SU-DHL-6 (cell line): ENCODE measurements at regions not wholly inside any gene's neighbourhood (a gene's known extent, or its start where the extent isn't known, plus 50 kb on each side); places are given as distances from the start of the nearest gene placed in this dataset.

Experiments used
- H2AFZ ChIP-seq: fragments of 200-600 bp; sonication (generic); 2 replicates; pipeline ENCODE4 v1.6.1; 2014; ENCODE audit warnings: low read depth, mild to moderate bottlenecking, moderate library complexity, mixed read lengths, antibody characterized with exemption, low read length; ENCODE audit not compliant: severe bottlenecking
- H3F3A ChIP-seq: fragments of 200-600 bp; shearing (Covaris generic); 2 replicates; pipeline ENCODE4 v1.6.0; 2016; ENCODE audit warnings: antibody characterized with exemption, mild to moderate bottlenecking; ENCODE audit not compliant: insufficient read depth
- H3K27ac ChIP-seq: fragments of 200-600 bp; sonication (generic); 2 replicates; pipeline ENCODE4 v1.5.1; 2016; ENCODE audit warnings: low read depth, mild to moderate bottlenecking, low read length, moderate library complexity, mixed read lengths
- H3K27me3 ChIP-seq: fragments of 200-600 bp; sonication (generic), shearing (Covaris generic); 2 replicates; pipeline ENCODE4 v1.6.0; 2014; ENCODE audit warnings: mild to moderate bottlenecking, low read length
- H3K36me3 ChIP-seq: fragments of 200-600 bp; sonication (generic); 2 replicates; pipeline ENCODE4 v1.6.1; 2014; ENCODE audit warnings: mild to moderate bottlenecking, low read length, mixed read lengths
- H3K4me2 ChIP-seq: fragments of 300-600, 200-600 bp; shearing (Covaris generic), sonication (generic); 2 replicates; pipeline ENCODE4 v1.6.0; 2014; ENCODE audit warnings: low read length, low read depth, mild to moderate bottlenecking; ENCODE audit not compliant: poor library complexity, severe bottlenecking
- H3K4me3 ChIP-seq: fragments of 200-600 bp; sonication (generic); 2 replicates; pipeline ENCODE4 v1.5.1; 2014; ENCODE audit warnings: antibody characterized with exemption, low read length, mild to moderate bottlenecking, mixed read lengths; ENCODE audit not compliant: insufficient read depth, poor library complexity, severe bottlenecking
- H3K79me2 ChIP-seq: fragments of 200-600 bp; sonication (generic); 2 replicates; pipeline ENCODE4 v1.6.1; 2014; ENCODE audit warnings: mild to moderate bottlenecking, low read length, moderate library complexity; ENCODE audit not compliant: insufficient read depth
- H3K9ac ChIP-seq: fragments of 200-600 bp; sonication (generic); 2 replicates; pipeline ENCODE4 v1.7.0; 2014; ENCODE audit warnings: mild to moderate bottlenecking, low read length
- H3K9me2 ChIP-seq: fragments of 200-600 bp; sonication (generic); replicated peaks from 2 replicates; pipeline ENCODE4 v1.6.1; 2014; ENCODE audit warnings: low read length; ENCODE audit not compliant: insufficient read depth
- H3K9me3 ChIP-seq: fragments of 200-600 bp; sonication (generic); 2 replicates; pipeline ENCODE4 v1.6.1; 2014; ENCODE audit warnings: low read length, mixed read lengths; ENCODE audit not compliant: insufficient read depth
- H4K20me1 ChIP-seq: fragments of 200-600 bp; sonication (generic); 2 replicates; pipeline ENCODE4 v1.6.1; 2014; ENCODE audit warnings: low read depth, mild to moderate bottlenecking, antibody characterized with exemption, low read length, moderate library complexity, mixed read lengths
- CTCF ChIP-seq: fragments of 200-600 bp; sonication (generic); IDR thresholded peaks from one replicate; pipeline ENCODE4 v1.5.1; 2017; ENCODE audit warnings: antibody characterized with exemption, mild to moderate bottlenecking, low read length, moderate library complexity; ENCODE audit not compliant: insufficient read depth, poor library complexity, severe bottlenecking
- EZH2phosphoT487 ChIP-seq: fragments of 200-600 bp; sonication (generic), shearing (Covaris generic); conservative IDR thresholded peaks from 2 replicates; pipeline ENCODE4 v1.6.1; 2018; ENCODE audit warnings: mild to moderate bottlenecking, antibody characterized with exemption, low read length, moderate library complexity, mixed read lengths

GRCh38 chr4:170723171-170723570 is 633.4 kb upstream of the AADAT start:
- no peaks in the 10 kb centered on the region for H4K20me1 ChIP-seq
- TF ChIP-seq EZH2phosphoT487 = no peak
- no peak for TF ChIP-seq CTCF

DNA sequence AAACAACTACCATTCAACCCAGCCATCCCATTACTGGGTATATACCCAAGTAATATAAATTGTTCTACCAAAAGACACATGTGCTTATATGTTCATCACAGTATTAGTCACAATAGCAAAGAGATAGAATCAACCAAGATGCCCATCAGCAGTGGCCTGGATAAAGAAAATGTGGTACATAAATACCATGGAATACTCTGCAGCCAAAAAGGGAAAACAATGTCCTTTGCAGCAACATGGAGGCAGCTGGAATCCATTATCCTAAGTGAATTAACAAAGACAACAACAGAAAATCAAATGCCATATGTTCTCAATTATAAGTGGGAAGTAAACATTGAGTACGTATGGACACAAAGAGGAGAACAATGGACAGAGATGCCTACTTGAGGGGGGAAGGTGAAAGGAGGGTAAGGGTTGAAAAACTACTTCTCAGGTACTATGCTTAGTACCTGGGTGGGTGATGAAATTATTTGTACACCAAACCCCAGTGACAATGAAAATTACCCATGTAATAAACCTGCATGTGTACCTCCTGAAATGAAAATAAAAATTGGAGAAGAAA is 632.1 kb upstream of the AADAT start:
- no peak overlapping the region for H2AFZ ChIP-seq
- no peaks in the 10 kb centered on the region for H3K79me2 ChIP-seq
- no peak overlapping the region for H3K4me3 ChIP-seq
- TF ChIP-seq CTCF = no peak
- TF ChIP-seq EZH2phosphoT487 = no peak
- no peaks in the 10 kb centered on the region for H3K9me2 ChIP-seq
- H3K9me3 ChIP-seq = no peaks in the 10 kb centered on the region
- no peak overlapping the region for H3K27ac ChIP-seq
- no peaks in the 10 kb centered on the region for H3K36me3 ChIP-seq
- no peaks in the 10 kb centered on the region for H3F3A ChIP-seq
- no peaks in the 10 kb centered on the region for H4K20me1 ChIP-seq
- no peaks in the 10 kb centered on the region for H3K27me3 ChIP-seq
- H3K4me2 ChIP-seq = no peak overlapping the region
- H3K9ac ChIP-seq = no peak overlapping the region

More at GRCh38 chr4:170723171-170723570, 633.4 kb upstream of the AADAT start:
- no peak overlapping the region for H3K4me2 ChIP-seq
- no peak overlapping the region for H3K4me3 ChIP-seq
- H3K27ac ChIP-seq = no peak overlapping the region
- H3K79me2 ChIP-seq = no peaks in the 10 kb centered on the region
- H2AFZ ChIP-seq = no peak overlapping the region
- H3K9me3 ChIP-seq = no peaks in the 10 kb centered on the region
- H3K27me3 ChIP-seq = no peaks in the 10 kb centered on the region
- H3F3A ChIP-seq = no peaks in the 10 kb centered on the region
- no peaks in the 10 kb centered on the region for H3K36me3 ChIP-seq
- no peaks in the 10 kb centered on the region for H3K9me2 ChIP-seq
- H3K9ac ChIP-seq = no peak overlapping the region

GRCh38 chr4:170716868-170717267 is 627.1 kb upstream of the AADAT start:
- Histone ChIP-seq H3K36me3 (no peaks in the 10 kb centered on the region), H3K9me3 (no peaks in the 10 kb centered on the region), H3K9me2 (no peaks in the 10 kb centered on the region), H2AFZ (no peak overlapping the region), H3K27me3 (no peaks in the 10 kb centered on the region), H3K79me2 (no peaks in the 10 kb centered on the region), H3K4me2 (no peak overlapping the region), H3F3A (no peaks in the 10 kb centered on the region), H3K9ac (no peak overlapping the region), H3K27ac (no peak overlapping the region), H3K4me3 (no peak overlapping the region), H4K20me1 (no peaks in the 10 kb centered on the region)
- TF ChIP-seq EZH2phosphoT487 (no peak), CTCF (no peak)
